HL-60 (cell line): ENCODE measurements at regions not wholly inside any gene's neighbourhood (a gene's known extent, or its start where the extent isn't known, plus 50 kb on each side); places are given as distances from the start of the nearest gene placed in this dataset.

Experiments used
- POLR2AphosphoS5 ChIP-seq: IDR thresholded peaks from 2 replicates; pipeline ENCODE4 v1.6.1; 2012; ENCODE audit warnings: low read depth
- SPI1 ChIP-seq: IDR thresholded peaks from 2 replicates; pipeline ENCODE4 v1.6.1; 2012; ENCODE audit warnings: low read depth, mild to moderate bottlenecking, borderline replicate concordance
- TF ChIP-seq, protein P1 (sequence below): IDR thresholded peaks from one replicate; pipeline ENCODE4 v1.5.1; 2011; ENCODE audit warnings: low read length, control low read depth, inconsistent platforms; ENCODE audit not compliant: insufficient read depth

DNA sequence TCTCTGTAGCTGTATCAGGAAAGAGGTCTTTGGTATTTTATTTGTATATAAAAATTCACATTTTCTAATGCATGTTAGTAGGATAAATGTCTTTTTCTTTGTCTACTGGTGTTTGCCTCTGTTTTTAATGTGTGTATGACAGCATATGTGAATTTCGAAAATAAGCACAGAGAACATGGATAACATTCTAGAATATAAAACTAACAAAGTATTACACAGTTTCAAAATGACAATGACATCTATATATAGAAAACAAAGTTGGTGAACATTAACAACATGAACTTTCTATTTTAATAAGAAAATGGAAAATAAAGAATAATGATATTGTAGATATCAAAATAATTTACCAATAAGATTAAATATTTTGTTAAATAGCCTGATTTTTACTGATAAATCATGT is 608.0 kb downstream of the COL12A1 start:
- TF ChIP-seq, protein P1, sequence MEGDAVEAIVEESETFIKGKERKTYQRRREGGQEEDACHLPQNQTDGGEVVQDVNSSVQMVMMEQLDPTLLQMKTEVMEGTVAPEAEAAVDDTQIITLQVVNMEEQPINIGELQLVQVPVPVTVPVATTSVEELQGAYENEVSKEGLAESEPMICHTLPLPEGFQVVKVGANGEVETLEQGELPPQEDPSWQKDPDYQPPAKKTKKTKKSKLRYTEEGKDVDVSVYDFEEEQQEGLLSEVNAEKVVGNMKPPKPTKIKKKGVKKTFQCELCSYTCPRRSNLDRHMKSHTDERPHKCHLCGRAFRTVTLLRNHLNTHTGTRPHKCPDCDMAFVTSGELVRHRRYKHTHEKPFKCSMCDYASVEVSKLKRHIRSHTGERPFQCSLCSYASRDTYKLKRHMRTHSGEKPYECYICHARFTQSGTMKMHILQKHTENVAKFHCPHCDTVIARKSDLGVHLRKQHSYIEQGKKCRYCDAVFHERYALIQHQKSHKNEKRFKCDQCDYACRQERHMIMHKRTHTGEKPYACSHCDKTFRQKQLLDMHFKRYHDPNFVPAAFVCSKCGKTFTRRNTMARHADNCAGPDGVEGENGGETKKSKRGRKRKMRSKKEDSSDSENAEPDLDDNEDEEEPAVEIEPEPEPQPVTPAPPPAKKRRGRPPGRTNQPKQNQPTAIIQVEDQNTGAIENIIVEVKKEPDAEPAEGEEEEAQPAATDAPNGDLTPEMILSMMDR, result no peak
- TF ChIP-seq POLR2AphosphoS5, result no peak
- no peak for TF ChIP-seq SPI1
